ENCODE measurements at regions not wholly inside any gene's neighbourhood (a gene's known extent, or its start where the extent isn't known, plus 50 kb on each side); places are given as distances from the start of the nearest gene placed in this dataset.

- Histone ChIP-seq H3K4me1 (no peaks in the 10 kb centered on the region), H3K4me3 (no peak overlapping the region), H3K36me3 (ENCODE audit: low read depth, missing control alignments) (no peaks in the 10 kb centered on the region), H3K27ac (no peak overlapping the region), H3K27me3 (no peaks in the 10 kb centered on the region), H3K9me3 (no peaks in the 10 kb centered on the region)
- intact Hi-C loops (cut with DNase I; ENCODE audit: low total_unique reads): no loop called here
- TF ChIP-seq CTCF (IDR thresholded peaks at IDR 0.05): no peak
- TF ChIP-seq POLR2A (IDR thresholded peaks at IDR 0.05): no peak
- WGBS, 2 donors: 53 to 63% methylated on average over 1 of the region's 1 CpG
- no peak for DNase-seq
These were observed 112.7 kb upstream of the C3orf80 start for GRCh38 chr3:160112481-160112880.

- H3K9me3 ChIP-seq: no peaks in the 10 kb centered on the region
- WGBS, 2 donors: 88 to 90% methylated on average over 4 of the region's 4 CpGs
- no peaks in the 10 kb centered on the region for H3K36me3 ChIP-seq (ENCODE audit: low read depth, missing control alignments)
- intact Hi-C loops (cut with DNase I; ENCODE audit: low total_unique reads): no loop called here
- no peak overlapping the region for H3K27ac ChIP-seq
- no peaks in the 10 kb centered on the region for H3K27me3 ChIP-seq
- no peak for TF ChIP-seq CTCF (IDR thresholded peaks at IDR 0.05)
- TF ChIP-seq POLR2A (IDR thresholded peaks at IDR 0.05): no peak
- no peaks in the 10 kb centered on the region for H3K4me1 ChIP-seq
- DNase-seq: no peak
- no peak overlapping the region for H3K4me3 ChIP-seq
These were observed 112.2 kb upstream of the C3orf80 start for GRCh38 chr3:160112996-160113395.

GRCh38 chr3:160114355-160114995 lies 110.7 kb upstream of the C3orf80 start:
- Histone ChIP-seq H3K27ac (no peak overlapping the region), H3K4me3 (no peak overlapping the region), H3K27me3 (no peaks in the 10 kb centered on the region), H3K4me1 (no peaks in the 10 kb centered on the region), H3K9me3 (no peaks in the 10 kb centered on the region), H3K36me3 (ENCODE audit: low read depth, missing control alignments) (no peaks in the 10 kb centered on the region)
- DNase-seq: no peak
- intact Hi-C loops (cut with DNase I; ENCODE audit: low total_unique reads): no loop called here
- whole genome bisulfite sequencing, 2 donors: 87 to 92% methylated on average over 6 to 9 of the region's 9 CpGs
- TF ChIP-seq POLR2A (IDR thresholded peaks at IDR 0.05): no peak
- TF ChIP-seq CTCF (IDR thresholded peaks at IDR 0.05): no peak

GRCh38 chr3:160115387-160115786 lies 109.8 kb upstream of the C3orf80 start:
- intact Hi-C loops (cut with DNase I; ENCODE audit: low total_unique reads): no loop called here
- 75 to 81% methylated on average over 2 of the region's 2 CpGs for WGBS, 2 donors
- no peaks in the 10 kb centered on the region for H3K36me3 ChIP-seq (ENCODE audit: low read depth, missing control alignments)
- TF ChIP-seq CTCF (IDR thresholded peaks at IDR 0.05): no peak
- no peak for TF ChIP-seq POLR2A (IDR thresholded peaks at IDR 0.05)
- no peak overlapping the region for H3K27ac ChIP-seq
- no peak for DNase-seq
- H3K9me3 ChIP-seq: no peaks in the 10 kb centered on the region
- no peaks in the 10 kb centered on the region for H3K4me1 ChIP-seq
- no peak overlapping the region for H3K4me3 ChIP-seq
- H3K27me3 ChIP-seq: no peaks in the 10 kb centered on the region

GRCh38 chr3:160124224-160124623 lies 101.0 kb upstream of the C3orf80 start:
- intact Hi-C loops (cut with DNase I; ENCODE audit: low total_unique reads): no loop called here
- Histone ChIP-seq H3K4me1 (no peaks in the 10 kb centered on the region), H3K27ac (no peak overlapping the region), H3K27me3 (no peaks in the 10 kb centered on the region), H3K36me3 (ENCODE audit: low read depth, missing control alignments) (no peaks in the 10 kb centered on the region), H3K4me3 (no peak overlapping the region), H3K9me3 (no peaks in the 10 kb centered on the region)
- no peak for DNase-seq
- TF ChIP-seq CTCF (IDR thresholded peaks at IDR 0.05) (no peak), POLR2A (IDR thresholded peaks at IDR 0.05) (no peak)
